ENCODE measurements at regions not wholly inside any gene's neighbourhood (a gene's known extent, or its start where the extent isn't known, plus 50 kb on each side); places are given as distances from the start of the nearest gene placed in this dataset.

GRCh38 chr5:107319901-107320300, 350.8 kb downstream of the EFNA5 start:
- Histone ChIP-seq H3K27ac (ENCODE audit: low read depth in 2 of 2, low read length in 2 of 2) (no peak overlapping the region), H3K9ac (ENCODE audit: low read length in 3 of 3) (no peak overlapping the region), H3K4me3 (ENCODE audit: low read length in 3 of 3) (no peak overlapping the region), H3K27me3 (ENCODE audit: control insufficient read depth, insufficient read depth, low read length) (no peaks in the 10 kb centered on the region), H3K9me3 (ENCODE audit: control insufficient read depth in 2 of 3, insufficient read depth in 1 of 3, low read length in 3 of 3) (no peaks in the 10 kb centered on the region), H3K4me1 (ENCODE audit: control insufficient read depth in 2 of 3, insufficient read depth in 2 of 3, low read depth in 1 of 3, low read length in 3 of 3) (no peaks in the 10 kb centered on the region), H3K36me3 (ENCODE audit: control insufficient read depth in 2 of 3, insufficient read depth in 3 of 3, low read length in 3 of 3) (no peaks in the 10 kb centered on the region)
- intact Hi-C loops (cut with DNase I): no loop called here
- FAIRE-seq (no peak), DNase-seq (no peak)
- TF ChIP-seq CTCF (IDR thresholded peaks at IDR 0.05; ENCODE audit: borderline replicate concordance, extremely low read depth, insufficient read depth): no peak

GRCh38 chr5:107314330-107314729, 356.4 kb downstream of the EFNA5 start:
- H3K4me1 ChIP-seq (ENCODE audit: control insufficient read depth in 2 of 3, insufficient read depth in 2 of 3, low read depth in 1 of 3, low read length in 3 of 3): peaks cover 0 to 3% (median 0%) of the 10 kb centered on the region in 3 donors
- H3K36me3 ChIP-seq (ENCODE audit: control insufficient read depth in 2 of 3, insufficient read depth in 3 of 3, low read length in 3 of 3): no peaks in the 10 kb centered on the region
- H3K4me3 ChIP-seq (ENCODE audit: low read length in 3 of 3): no peak overlapping the region
- intact Hi-C loops (cut with DNase I): no loop called here
- TF ChIP-seq CTCF (IDR thresholded peaks at IDR 0.05; ENCODE audit: borderline replicate concordance, extremely low read depth, insufficient read depth): no peak
- no peaks in the 10 kb centered on the region for H3K9me3 ChIP-seq (ENCODE audit: control insufficient read depth in 2 of 3, insufficient read depth in 1 of 3, low read length in 3 of 3)
- H3K27me3 ChIP-seq (ENCODE audit: control insufficient read depth, insufficient read depth, low read length): no peaks in the 10 kb centered on the region
- H3K27ac ChIP-seq (ENCODE audit: low read depth in 2 of 2, low read length in 2 of 2): peak overlapping the region in 1 of 2 donors; percentile 23
- H3K9ac ChIP-seq (ENCODE audit: low read length in 3 of 3): no peak overlapping the region
- FAIRE-seq (no peak), DNase-seq (no peak)

GRCh38 chr5:107313921-107314320, 356.8 kb downstream of the EFNA5 start:
- no peak overlapping the region for H3K4me3 ChIP-seq (ENCODE audit: low read length in 3 of 3)
- H3K9ac ChIP-seq (ENCODE audit: low read length in 3 of 3): no peak overlapping the region
- FAIRE-seq (no peak), DNase-seq (no peak)
- no peaks in the 10 kb centered on the region for H3K27me3 ChIP-seq (ENCODE audit: control insufficient read depth, insufficient read depth, low read length)
- intact Hi-C loops (cut with DNase I): no loop called here
- no peaks in the 10 kb centered on the region for H3K9me3 ChIP-seq (ENCODE audit: control insufficient read depth in 2 of 3, insufficient read depth in 1 of 3, low read length in 3 of 3)
- peaks cover 0 to 3% (median 0%) of the 10 kb centered on the region in 3 donors for H3K4me1 ChIP-seq (ENCODE audit: control insufficient read depth in 2 of 3, insufficient read depth in 2 of 3, low read depth in 1 of 3, low read length in 3 of 3)
- no peak for TF ChIP-seq CTCF (IDR thresholded peaks at IDR 0.05; ENCODE audit: borderline replicate concordance, extremely low read depth, insufficient read depth)
- no peaks in the 10 kb centered on the region for H3K36me3 ChIP-seq (ENCODE audit: control insufficient read depth in 2 of 3, insufficient read depth in 3 of 3, low read length in 3 of 3)
- H3K27ac ChIP-seq (ENCODE audit: low read depth in 2 of 2, low read length in 2 of 2): peak overlapping the region; percentile 23 to 35

GRCh38 chr5:107313098-107313497, 357.6 kb downstream of the EFNA5 start:
- DNase-seq: no peak
- Histone ChIP-seq H3K4me3 (ENCODE audit: low read length in 3 of 3) (no peak overlapping the region), H3K9me3 (ENCODE audit: control insufficient read depth in 2 of 3, insufficient read depth in 1 of 3, low read length in 3 of 3) (no peaks in the 10 kb centered on the region), H3K36me3 (ENCODE audit: control insufficient read depth in 2 of 3, insufficient read depth in 3 of 3, low read length in 3 of 3) (no peaks in the 10 kb centered on the region), H3K9ac (ENCODE audit: low read length in 3 of 3) (no peak overlapping the region), H3K27ac (ENCODE audit: low read depth in 2 of 2, low read length in 2 of 2) (no peak overlapping the region), H3K4me1 (ENCODE audit: control insufficient read depth in 2 of 3, insufficient read depth in 2 of 3, low read depth in 1 of 3, low read length in 3 of 3) (peaks cover 0 to 3% (median 0%) of the 10 kb centered on the region in 3 donors), H3K27me3 (ENCODE audit: control insufficient read depth, insufficient read depth, low read length) (no peaks in the 10 kb centered on the region)
- no peak for TF ChIP-seq CTCF (IDR thresholded peaks at IDR 0.05; ENCODE audit: borderline replicate concordance, extremely low read depth, insufficient read depth)
- intact Hi-C loops (cut with DNase I): no loop called here
- FAIRE-seq: no peak
